ENCODE measurements at regions not wholly inside any gene's neighbourhood (a gene's known extent, or its start where the extent isn't known, plus 50 kb on each side); places are given as distances from the start of the nearest gene placed in this dataset.

DNA sequence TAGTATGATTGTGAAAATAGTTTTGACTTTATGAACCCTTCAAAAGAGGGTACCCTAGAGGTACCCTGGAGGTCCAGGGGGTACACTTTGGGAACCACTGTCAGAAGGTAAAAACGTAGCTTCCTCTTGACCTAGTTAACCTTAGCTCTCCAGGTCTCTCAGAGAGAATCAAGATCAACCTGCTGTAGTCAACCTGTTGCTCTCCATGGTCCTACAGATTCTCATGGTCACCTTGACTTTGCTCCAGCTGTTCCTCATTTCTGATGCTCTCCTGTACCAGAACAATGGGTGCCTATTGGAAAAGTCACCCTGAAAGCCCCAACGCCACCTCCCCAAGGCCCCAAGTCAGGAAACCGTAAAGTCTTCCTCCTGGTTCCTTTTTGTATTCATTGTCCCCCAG is 294.4 kb upstream of the CDH4 start:
- BruUV-seq (replicated peaks), result no TSS peak
- no peaks in the 10 kb centered on the region for H3K36me3 ChIP-seq (ENCODE audit: insufficient read depth, low read length)
- ChIA-PET CTCF (ENCODE audit: unreplicated experiment) (no interaction called here), POLR2A (no interaction called here)
- H3K9me3 ChIP-seq (ENCODE audit: low read length), result no peaks in the 10 kb centered on the region
- H3K4me3 ChIP-seq (ENCODE audit: low read depth, low read length, poor library complexity, severe bottlenecking), result no peak overlapping the region
- H3K9me2 ChIP-seq (ENCODE audit: insufficient read depth, low read length), result no peaks in the 10 kb centered on the region
- H2AFZ ChIP-seq (ENCODE audit: low read length), result no peak overlapping the region
- no peak overlapping the region for H3K27ac ChIP-seq (ENCODE audit: low read depth, low read length, poor library complexity, severe bottlenecking)
- H3K4me2 ChIP-seq (ENCODE audit: low read length), result no peak overlapping the region
- no peaks in the 10 kb centered on the region for H4K20me1 ChIP-seq (ENCODE audit: insufficient read depth, low read length)
- H3K79me2 ChIP-seq (ENCODE audit: insufficient read depth, low read depth, low read length), result no peaks in the 10 kb centered on the region
- TF ChIP-seq EZH2phosphoT487 (IDR thresholded peaks at IDR 0.05; ENCODE audit: borderline replicate concordance, low read depth, low read length), result no peak
- TF ChIP-seq, protein P1, sequence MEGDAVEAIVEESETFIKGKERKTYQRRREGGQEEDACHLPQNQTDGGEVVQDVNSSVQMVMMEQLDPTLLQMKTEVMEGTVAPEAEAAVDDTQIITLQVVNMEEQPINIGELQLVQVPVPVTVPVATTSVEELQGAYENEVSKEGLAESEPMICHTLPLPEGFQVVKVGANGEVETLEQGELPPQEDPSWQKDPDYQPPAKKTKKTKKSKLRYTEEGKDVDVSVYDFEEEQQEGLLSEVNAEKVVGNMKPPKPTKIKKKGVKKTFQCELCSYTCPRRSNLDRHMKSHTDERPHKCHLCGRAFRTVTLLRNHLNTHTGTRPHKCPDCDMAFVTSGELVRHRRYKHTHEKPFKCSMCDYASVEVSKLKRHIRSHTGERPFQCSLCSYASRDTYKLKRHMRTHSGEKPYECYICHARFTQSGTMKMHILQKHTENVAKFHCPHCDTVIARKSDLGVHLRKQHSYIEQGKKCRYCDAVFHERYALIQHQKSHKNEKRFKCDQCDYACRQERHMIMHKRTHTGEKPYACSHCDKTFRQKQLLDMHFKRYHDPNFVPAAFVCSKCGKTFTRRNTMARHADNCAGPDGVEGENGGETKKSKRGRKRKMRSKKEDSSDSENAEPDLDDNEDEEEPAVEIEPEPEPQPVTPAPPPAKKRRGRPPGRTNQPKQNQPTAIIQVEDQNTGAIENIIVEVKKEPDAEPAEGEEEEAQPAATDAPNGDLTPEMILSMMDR (conservative IDR thresholded peaks at IDR 0.05; ENCODE audit: low read length), result no peak
- H3K4me1 ChIP-seq (ENCODE audit: insufficient read depth, low read length, poor library complexity, severe bottlenecking), result no peaks in the 10 kb centered on the region
- intact Hi-C loops (cut with micrococcal nuclease; ENCODE audit: unreplicated experiment), result no loop called here
- no peak for DNase-seq (ENCODE audit: low spot score)

DNA sequence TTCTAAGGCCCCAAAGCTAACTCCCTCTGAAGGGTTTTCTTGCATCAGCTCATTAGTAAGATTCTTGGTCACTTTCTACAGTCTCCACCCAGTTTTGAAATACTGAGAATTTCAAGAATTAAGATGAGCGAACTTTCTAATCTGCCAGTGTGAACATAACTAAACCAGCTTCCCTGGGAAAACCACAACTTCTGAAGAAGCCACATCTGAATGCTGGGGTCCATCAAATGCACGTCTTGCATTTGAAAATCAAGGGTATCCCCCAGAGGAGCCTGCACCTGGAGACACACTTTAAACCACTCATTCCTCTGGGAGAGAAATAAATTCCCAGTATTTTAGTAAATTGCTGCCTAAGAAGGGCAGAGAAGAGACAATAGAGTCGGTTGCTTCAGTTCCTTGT is 292.1 kb upstream of the CDH4 start:
- DNase-seq (ENCODE audit: low spot score), result no peak
- ChIA-PET CTCF (ENCODE audit: unreplicated experiment) (no interaction called here), POLR2A (interaction anchor here (0.7 kb wide), 1 partner anchor 939 kb away, joined by 3 read pairs; no protein-coding TSS in a partner anchor)
- Histone ChIP-seq H3K4me1 (ENCODE audit: insufficient read depth, low read length, poor library complexity, severe bottlenecking) (no peaks in the 10 kb centered on the region), H3K9me2 (ENCODE audit: insufficient read depth, low read length) (no peaks in the 10 kb centered on the region), H3K27ac (ENCODE audit: low read depth, low read length, poor library complexity, severe bottlenecking) (no peak overlapping the region), H2AFZ (ENCODE audit: low read length) (no peak overlapping the region), H3K4me2 (ENCODE audit: low read length) (no peak overlapping the region), H3K36me3 (ENCODE audit: insufficient read depth, low read length) (no peaks in the 10 kb centered on the region), H4K20me1 (ENCODE audit: insufficient read depth, low read length) (no peaks in the 10 kb centered on the region), H3K4me3 (ENCODE audit: low read depth, low read length, poor library complexity, severe bottlenecking) (no peak overlapping the region), H3K79me2 (ENCODE audit: insufficient read depth, low read depth, low read length) (no peaks in the 10 kb centered on the region), H3K9me3 (ENCODE audit: low read length) (no peaks in the 10 kb centered on the region)
- TF ChIP-seq EZH2phosphoT487 (IDR thresholded peaks at IDR 0.05; ENCODE audit: borderline replicate concordance, low read depth, low read length), result no peak
- TF ChIP-seq, protein P1 (conservative IDR thresholded peaks at IDR 0.05; ENCODE audit: low read length), result no peak
- no TSS peak for BruUV-seq (replicated peaks)
- intact Hi-C loops (cut with micrococcal nuclease; ENCODE audit: unreplicated experiment), result no loop called here

DNA sequence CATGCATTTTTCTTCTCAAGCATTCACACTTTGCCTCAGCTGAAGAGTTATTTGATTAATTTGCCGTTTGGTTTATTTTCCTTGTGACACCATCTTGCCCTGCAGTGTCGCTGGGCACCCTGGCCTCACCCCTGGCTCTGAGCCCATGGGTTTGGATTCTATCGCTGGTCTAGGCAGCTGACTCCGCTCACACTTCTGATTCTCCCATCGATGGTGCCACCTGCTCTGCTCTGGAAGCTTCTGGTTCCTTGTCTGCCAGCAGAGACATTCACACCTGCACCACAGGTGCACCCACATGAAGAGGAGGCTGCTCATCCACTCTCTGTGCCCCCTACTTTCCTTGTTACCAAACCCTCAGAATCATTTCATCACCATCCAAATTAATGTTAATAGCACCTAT is 291.6 kb upstream of the CDH4 start:
- Histone ChIP-seq H3K27ac (ENCODE audit: low read depth, low read length, poor library complexity, severe bottlenecking) (no peak overlapping the region), H3K4me2 (ENCODE audit: low read length) (no peak overlapping the region), H3K9me3 (ENCODE audit: low read length) (no peaks in the 10 kb centered on the region), H3K4me1 (ENCODE audit: insufficient read depth, low read length, poor library complexity, severe bottlenecking) (no peaks in the 10 kb centered on the region), H3K4me3 (ENCODE audit: low read depth, low read length, poor library complexity, severe bottlenecking) (no peak overlapping the region), H3K79me2 (ENCODE audit: insufficient read depth, low read depth, low read length) (no peaks in the 10 kb centered on the region), H3K9me2 (ENCODE audit: insufficient read depth, low read length) (no peaks in the 10 kb centered on the region), H4K20me1 (ENCODE audit: insufficient read depth, low read length) (no peaks in the 10 kb centered on the region), H2AFZ (ENCODE audit: low read length) (no peak overlapping the region), H3K36me3 (ENCODE audit: insufficient read depth, low read length) (no peaks in the 10 kb centered on the region)
- intact Hi-C loops (cut with micrococcal nuclease; ENCODE audit: unreplicated experiment), result no loop called here
- no peak for TF ChIP-seq EZH2phosphoT487 (IDR thresholded peaks at IDR 0.05; ENCODE audit: borderline replicate concordance, low read depth, low read length)
- TF ChIP-seq, protein P1 (conservative IDR thresholded peaks at IDR 0.05; ENCODE audit: low read length), result no peak
- CTCF ChIA-PET (ENCODE audit: unreplicated experiment), result no interaction called here
- POLR2A ChIA-PET, result interaction anchor here (0.7 kb wide), 1 partner anchor 939 kb away, joined by 3 read pairs; no protein-coding TSS in a partner anchor
- BruUV-seq (replicated peaks), result no TSS peak
- no peak for DNase-seq (ENCODE audit: low spot score)

Measured in OCI-LY7 (cell line).